ENCODE measurements at regions not wholly inside any gene's neighbourhood (a gene's known extent, or its start where the extent isn't known, plus 50 kb on each side); places are given as distances from the start of the nearest gene placed in this dataset.

DNA sequence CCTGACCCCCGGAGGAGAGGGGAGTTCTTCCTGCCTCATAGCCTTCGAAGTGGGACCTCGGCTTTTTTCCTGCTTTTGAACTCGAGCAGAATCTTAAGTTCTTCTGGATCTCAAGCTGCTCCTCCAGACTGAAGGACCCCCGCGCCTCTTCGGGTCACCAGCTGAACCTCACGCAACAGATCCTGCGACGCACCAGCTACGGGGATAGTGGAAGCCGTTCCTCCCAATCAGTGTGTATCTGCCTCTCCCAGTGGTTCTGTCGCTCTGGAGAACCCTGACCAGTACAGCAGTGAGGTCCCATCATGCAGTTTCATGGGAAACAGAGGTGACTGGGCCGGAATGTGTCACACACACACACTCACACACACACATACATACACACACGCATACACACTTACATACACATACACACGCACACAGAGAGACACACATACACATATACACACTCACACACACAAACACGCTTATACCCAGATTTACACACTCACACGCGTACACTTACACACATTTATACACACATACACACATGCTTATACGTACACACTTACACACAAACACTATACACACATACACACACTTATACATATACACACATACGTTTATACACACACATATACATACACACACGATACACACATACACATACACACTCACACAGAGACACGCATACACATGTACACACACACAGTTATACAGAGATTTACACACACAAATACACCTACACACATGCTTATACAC is 170.0 kb downstream of the TTLL2 start:
- no peaks in the 10 kb centered on the region for H3K9me3 ChIP-seq (ENCODE audit: low read depth)
- H3K9ac ChIP-seq, result no peak overlapping the region
- TF ChIP-seq EZH2 (IDR thresholded peaks at IDR 0.05; ENCODE audit: insufficient read depth, poor library complexity, severe bottlenecking) (no peak), EZH2phosphoT487 (IDR thresholded peaks at IDR 0.05; ENCODE audit: insufficient read depth, low read depth) (no peak)
- H3K4me1 ChIP-seq (ENCODE audit: insufficient read depth), result no peaks in the 10 kb centered on the region
- no peaks in the 10 kb centered on the region for H3K9me2 ChIP-seq (ENCODE audit: insufficient read depth)
- H3K36me3 ChIP-seq (ENCODE audit: low read depth), result no peaks in the 10 kb centered on the region
- H4K20me1 ChIP-seq (ENCODE audit: insufficient read depth), result no peaks in the 10 kb centered on the region
- H3K79me2 ChIP-seq (ENCODE audit: insufficient read depth), result no peaks in the 10 kb centered on the region
- no peak overlapping the region for H3K4me2 ChIP-seq (ENCODE audit: unreplicated experiment)
- no peak overlapping the region for H3K4me3 ChIP-seq
- 65 to 68% methylated on average over 23 of the region's 23 CpGs for WGBS, 2 experiments (ENCODE audit: low coverage in 1 of 2, low lambda C conversion rate in 2 of 2, missing lambda C conversion rate in 2 of 2)
- in situ Hi-C loops (cut with MboI), result no loop called here
- no peak for DNase-seq
- H3K27me3 ChIP-seq (replicated peaks; ENCODE audit: insufficient read depth), result no peaks in the 10 kb centered on the region
- no peaks in the 10 kb centered on the region for H3F3A ChIP-seq (ENCODE audit: insufficient read depth)
- no peak overlapping the region for H2AFZ ChIP-seq
- no peak overlapping the region for H3K27ac ChIP-seq

DNA sequence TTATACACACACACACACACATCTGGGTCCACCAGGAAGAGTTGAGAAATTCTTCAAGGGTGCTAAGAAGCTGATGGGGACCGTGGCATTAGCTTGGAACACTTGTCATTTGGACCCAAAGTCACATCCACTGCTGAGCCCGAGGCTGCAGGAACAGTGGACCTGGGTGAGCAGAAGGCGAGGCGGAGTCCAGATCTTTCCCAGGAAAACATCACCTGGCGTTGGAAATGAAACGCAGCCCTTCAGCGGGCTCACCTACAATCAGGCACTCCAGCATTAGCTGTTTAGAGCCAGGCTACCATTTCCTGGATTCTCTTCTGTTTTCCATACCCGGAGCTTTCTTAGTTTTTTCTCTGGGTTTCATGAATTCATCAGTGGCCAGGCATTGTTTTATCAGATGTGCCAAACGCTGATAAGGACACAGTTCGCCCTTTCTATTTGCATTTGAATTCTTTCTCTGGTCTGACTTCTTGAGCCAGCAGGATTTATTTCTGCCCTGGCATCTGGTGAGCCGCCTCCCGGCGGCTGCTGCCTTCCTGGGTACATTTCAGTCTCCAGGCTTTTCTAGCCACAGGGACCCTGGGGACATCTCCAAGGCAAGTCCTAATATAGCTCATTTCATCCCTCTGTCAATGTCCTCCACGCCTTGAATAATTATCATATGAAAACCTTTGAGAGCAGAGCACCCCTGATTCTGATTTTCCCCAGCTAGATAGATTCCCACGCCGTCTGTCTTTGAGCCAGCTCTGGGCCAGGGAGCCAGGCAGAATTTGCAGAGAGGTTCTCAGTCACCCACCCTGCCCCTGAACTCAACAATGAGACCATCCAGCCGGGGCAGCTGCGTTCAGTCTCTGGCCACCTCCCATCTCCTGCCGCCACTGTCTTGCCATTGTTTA is 170.9 kb downstream of the TTLL2 start:
- no peak overlapping the region for H3K9ac ChIP-seq
- no peak overlapping the region for H2AFZ ChIP-seq
- no peak overlapping the region for H3K4me2 ChIP-seq (ENCODE audit: unreplicated experiment)
- no peaks in the 10 kb centered on the region for H3F3A ChIP-seq (ENCODE audit: insufficient read depth)
- no peaks in the 10 kb centered on the region for H3K36me3 ChIP-seq (ENCODE audit: low read depth)
- H3K9me3 ChIP-seq (ENCODE audit: low read depth), result no peaks in the 10 kb centered on the region
- TF ChIP-seq EZH2phosphoT487 (IDR thresholded peaks at IDR 0.05; ENCODE audit: insufficient read depth, low read depth) (no peak), EZH2 (IDR thresholded peaks at IDR 0.05; ENCODE audit: insufficient read depth, poor library complexity, severe bottlenecking) (no peak)
- no peaks in the 10 kb centered on the region for H3K9me2 ChIP-seq (ENCODE audit: insufficient read depth)
- no peaks in the 10 kb centered on the region for H4K20me1 ChIP-seq (ENCODE audit: insufficient read depth)
- H3K4me3 ChIP-seq, result no peak overlapping the region
- 36 to 43% methylated on average over 19 of the region's 19 CpGs for WGBS, 2 experiments (ENCODE audit: low coverage in 1 of 2, low lambda C conversion rate in 2 of 2, missing lambda C conversion rate in 2 of 2)
- H3K4me1 ChIP-seq (ENCODE audit: insufficient read depth), result no peaks in the 10 kb centered on the region
- H3K79me2 ChIP-seq (ENCODE audit: insufficient read depth), result no peaks in the 10 kb centered on the region
- in situ Hi-C loops (cut with MboI), result no loop called here
- no peaks in the 10 kb centered on the region for H3K27me3 ChIP-seq (replicated peaks; ENCODE audit: insufficient read depth)
- no peak overlapping the region for H3K27ac ChIP-seq
- no peak for DNase-seq

DNA sequence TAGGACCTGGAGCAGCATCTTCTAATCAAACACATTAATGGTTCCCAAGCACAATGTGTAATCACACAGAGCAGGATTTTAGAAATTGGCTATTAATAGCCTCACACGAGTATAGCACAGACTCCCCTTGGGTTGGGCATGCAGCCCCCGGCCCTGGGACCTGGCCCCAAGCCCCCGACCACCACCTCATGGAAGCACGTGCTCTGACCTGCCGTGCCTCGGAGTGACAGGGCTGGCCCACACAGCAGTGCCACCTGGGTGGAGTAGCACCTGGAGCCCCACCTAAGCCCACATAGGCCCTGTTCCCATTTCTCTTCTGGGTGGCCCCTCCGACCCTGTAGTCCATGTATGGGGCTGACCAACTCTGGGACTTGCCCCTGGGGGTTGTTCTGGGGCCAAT is 171.8 kb downstream of the TTLL2 start:
- TF ChIP-seq EZH2 (IDR thresholded peaks at IDR 0.05; ENCODE audit: insufficient read depth, poor library complexity, severe bottlenecking) (no peak), EZH2phosphoT487 (IDR thresholded peaks at IDR 0.05; ENCODE audit: insufficient read depth, low read depth) (no peak)
- H3K27ac ChIP-seq, result no peak overlapping the region
- H3K79me2 ChIP-seq (ENCODE audit: insufficient read depth), result no peaks in the 10 kb centered on the region
- no peaks in the 10 kb centered on the region for H3K9me3 ChIP-seq (ENCODE audit: low read depth)
- 24 to 29% methylated on average over 6 to 7 of the region's 7 CpGs for whole genome bisulfite sequencing, 2 experiments (ENCODE audit: low coverage in 1 of 2, low lambda C conversion rate in 2 of 2, missing lambda C conversion rate in 2 of 2)
- H3K9me2 ChIP-seq (ENCODE audit: insufficient read depth), result no peaks in the 10 kb centered on the region
- no peaks in the 10 kb centered on the region for H3K4me1 ChIP-seq (ENCODE audit: insufficient read depth)
- H3K4me3 ChIP-seq, result no peak overlapping the region
- no peak overlapping the region for H2AFZ ChIP-seq
- no peaks in the 10 kb centered on the region for H3K36me3 ChIP-seq (ENCODE audit: low read depth)
- no peak for DNase-seq
- no peaks in the 10 kb centered on the region for H4K20me1 ChIP-seq (ENCODE audit: insufficient read depth)
- in situ Hi-C loops (cut with MboI), result no loop called here
- no peaks in the 10 kb centered on the region for H3F3A ChIP-seq (ENCODE audit: insufficient read depth)
- no peak overlapping the region for H3K9ac ChIP-seq
- H3K4me2 ChIP-seq (ENCODE audit: unreplicated experiment), result no peak overlapping the region
- no peaks in the 10 kb centered on the region for H3K27me3 ChIP-seq (replicated peaks; ENCODE audit: insufficient read depth)

DNA sequence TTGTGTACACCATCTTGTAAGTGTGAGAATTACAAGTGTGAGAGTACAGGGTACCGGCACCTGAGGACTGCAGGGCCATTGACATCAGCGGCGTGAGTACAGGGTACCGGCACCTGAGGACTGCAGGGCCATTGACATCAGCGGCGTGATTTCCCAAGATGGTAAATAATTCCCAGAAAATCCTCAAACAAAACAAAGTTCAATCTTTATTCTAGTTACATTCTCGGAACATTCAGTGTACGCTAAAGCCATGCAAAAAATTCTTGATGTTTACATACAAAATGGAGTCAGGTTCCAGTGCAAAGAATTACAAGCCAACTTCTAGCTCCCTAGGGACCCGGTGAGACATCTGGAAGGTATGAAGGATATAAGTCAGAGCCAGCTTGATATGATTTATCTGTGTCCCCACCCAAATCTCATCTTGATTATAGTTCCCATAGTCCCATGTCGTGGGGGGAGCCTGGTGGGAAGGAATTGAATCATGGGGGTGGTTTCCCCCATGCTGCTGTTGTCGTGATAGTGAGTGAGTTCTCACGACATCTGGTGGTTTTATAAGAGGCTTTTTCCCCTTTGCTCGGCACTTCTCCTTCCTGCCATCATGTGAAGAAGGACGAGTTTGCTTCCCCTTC is 172.7 kb downstream of the TTLL2 start:
- in situ Hi-C loops (cut with MboI), result no loop called here
- H3K4me1 ChIP-seq (ENCODE audit: insufficient read depth), result no peaks in the 10 kb centered on the region
- H3K9me2 ChIP-seq (ENCODE audit: insufficient read depth), result no peaks in the 10 kb centered on the region
- WGBS, 2 experiments (ENCODE audit: low coverage in 1 of 2, low lambda C conversion rate in 2 of 2, missing lambda C conversion rate in 2 of 2), result 53 to 57% methylated on average over 14 of the region's 14 CpGs
- no peak overlapping the region for H3K4me3 ChIP-seq
- H3F3A ChIP-seq (ENCODE audit: insufficient read depth), result no peaks in the 10 kb centered on the region
- TF ChIP-seq EZH2 (IDR thresholded peaks at IDR 0.05; ENCODE audit: insufficient read depth, poor library complexity, severe bottlenecking), result no peak
- H3K4me2 ChIP-seq (ENCODE audit: unreplicated experiment), result no peak overlapping the region
- no peak for DNase-seq
- H3K9me3 ChIP-seq (ENCODE audit: low read depth), result no peaks in the 10 kb centered on the region
- no peak overlapping the region for H2AFZ ChIP-seq
- H3K27me3 ChIP-seq (replicated peaks; ENCODE audit: insufficient read depth), result no peaks in the 10 kb centered on the region
- H4K20me1 ChIP-seq (ENCODE audit: insufficient read depth), result no peaks in the 10 kb centered on the region
- no peak overlapping the region for H3K9ac ChIP-seq
- no peaks in the 10 kb centered on the region for H3K79me2 ChIP-seq (ENCODE audit: insufficient read depth)
- H3K36me3 ChIP-seq (ENCODE audit: low read depth), result no peaks in the 10 kb centered on the region
- no peak overlapping the region for H3K27ac ChIP-seq

Data from GM23248 (cell line).